ENCODE measurements at regions not wholly inside any gene's neighbourhood (a gene's known extent, or its start where the extent isn't known, plus 50 kb on each side); places are given as distances from the start of the nearest gene placed in this dataset.

DNA sequence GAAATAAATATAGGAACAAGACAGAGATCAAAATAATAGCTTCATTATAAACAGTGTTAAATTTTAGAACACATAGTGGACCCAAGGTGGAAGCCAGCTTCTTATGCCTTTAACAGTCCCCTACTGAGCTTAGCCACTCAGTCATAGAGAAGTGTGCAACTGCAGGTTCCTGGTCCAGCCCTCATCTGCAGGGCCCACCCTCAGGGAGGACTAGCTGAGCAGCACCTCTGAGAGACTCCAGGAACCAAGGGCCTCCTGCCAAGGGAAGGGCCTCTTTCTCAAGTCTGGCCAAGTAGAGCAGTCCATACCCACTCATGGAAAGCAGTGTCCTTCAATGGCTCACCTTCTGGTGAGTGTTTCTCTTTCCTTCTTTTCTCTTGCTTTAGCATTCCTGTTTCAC lies 173.7 kb upstream of the PRPS1L1 start:
- intact Hi-C loops (cut with micrococcal nuclease) (no loop called here), in situ Hi-C loops (cut with MboI; ENCODE audit: low sequenced_read_pairs) (no loop called here), dilution Hi-C loops (cut with HindIII; ENCODE audit: low sequenced_read_pairs, unreplicated experiment) (no loop called here)
- Histone ChIP-seq H2BK20ac (ENCODE audit: low read depth, low read length) (no peak overlapping the region), H2AK9ac (replicated peaks; ENCODE audit: low read depth, low read length, poor library complexity) (no peak overlapping the region), H3K23ac (ENCODE audit: low read depth, low read length) (no peak overlapping the region), H3K9ac (ENCODE audit: low read depth, low read length) (no peak overlapping the region), H3K4me3 (ENCODE audit: insufficient read depth, low read depth, low read length) (no peak overlapping the region), H3K27me3 (ENCODE audit: control insufficient read depth, insufficient read depth, low read length) (no peaks in the 10 kb centered on the region), H2BK5ac (ENCODE audit: low read depth, low read length, poor library complexity, severe bottlenecking) (no peak overlapping the region), H3K79me1 (ENCODE audit: low read depth in 1 of 2, low read length in 2 of 2) (no peaks in the 10 kb centered on the region), H3K4me1 (ENCODE audit: control insufficient read depth, insufficient read depth, low read length) (no peaks in the 10 kb centered on the region), H2BK15ac (ENCODE audit: low read depth, low read length) (no peak overlapping the region), H3K14ac (replicated peaks; ENCODE audit: low read depth, low read length) (no peak overlapping the region), H4K5ac (ENCODE audit: low read depth, low read length) (no peak overlapping the region), H2AK5ac (ENCODE audit: low read depth, low read length) (no peak overlapping the region), H3K56ac (ENCODE audit: extremely low read depth, insufficient read depth, low read length) (no peak overlapping the region), H3K4ac (ENCODE audit: low read depth, low read length) (no peak overlapping the region), H3K9me3 (ENCODE audit: control insufficient read depth, insufficient read depth, low read length) (no peaks in the 10 kb centered on the region), H3K36me3 (ENCODE audit: control insufficient read depth, insufficient read depth, low read length) (no peaks in the 10 kb centered on the region), H4K20me1 (ENCODE audit: insufficient read depth, low read length) (no peaks in the 10 kb centered on the region), H4K8ac (ENCODE audit: low read depth in 2 of 2, low read length in 2 of 2) (no peak overlapping the region), H4K91ac (ENCODE audit: insufficient read depth, low read depth, low read length) (no peak overlapping the region), H2BK120ac (ENCODE audit: low read depth, low read length) (no peak overlapping the region), H3K4me2 (ENCODE audit: low read depth, low read length) (no peak overlapping the region), H3K9me1 (ENCODE audit: insufficient read depth, low read length) (no peaks in the 10 kb centered on the region), H3K27ac (ENCODE audit: insufficient read depth, low read length) (no peak overlapping the region), H2AFZ (replicated peaks; ENCODE audit: low read length, poor library complexity) (no peak overlapping the region), H3K18ac (ENCODE audit: low read depth, low read length) (no peak overlapping the region)
- no TSS peak for BruUV-seq (replicated peaks)
- POLR2A ChIA-PET (ENCODE audit: unreplicated experiment), result interaction anchor here (0.7 kb wide), 1 partner anchor 1840 kb away, joined by 3 read pairs; no protein-coding TSS in a partner anchor
- CTCF ChIA-PET, result no interaction called here
- TF ChIP-seq, protein P1, sequence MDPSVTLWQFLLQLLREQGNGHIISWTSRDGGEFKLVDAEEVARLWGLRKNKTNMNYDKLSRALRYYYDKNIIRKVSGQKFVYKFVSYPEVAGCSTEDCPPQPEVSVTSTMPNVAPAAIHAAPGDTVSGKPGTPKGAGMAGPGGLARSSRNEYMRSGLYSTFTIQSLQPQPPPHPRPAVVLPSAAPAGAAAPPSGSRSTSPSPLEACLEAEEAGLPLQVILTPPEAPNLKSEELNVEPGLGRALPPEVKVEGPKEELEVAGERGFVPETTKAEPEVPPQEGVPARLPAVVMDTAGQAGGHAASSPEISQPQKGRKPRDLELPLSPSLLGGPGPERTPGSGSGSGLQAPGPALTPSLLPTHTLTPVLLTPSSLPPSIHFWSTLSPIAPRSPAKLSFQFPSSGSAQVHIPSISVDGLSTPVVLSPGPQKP (IDR thresholded peaks at IDR 0.05; ENCODE audit: borderline replicate concordance, low read depth, low read length), result no peak
- TF ChIP-seq BHLHE40 (IDR thresholded peaks at IDR 0.05; ENCODE audit: low read depth, low read length) (no peak), MXI1 (IDR thresholded peaks at IDR 0.05; ENCODE audit: borderline replicate concordance, low read depth, low read length) (no peak), RCOR1 (IDR thresholded peaks at IDR 0.05; ENCODE audit: insufficient replicate concordance, low read length) (no peak), RFX5 (IDR thresholded peaks at IDR 0.05; ENCODE audit: low read depth, low read length) (no peak), POLR2A (IDR thresholded peaks at IDR 0.05; ENCODE audit: low read depth, low read length) (no peak), SMC3 (IDR thresholded peaks at IDR 0.05; ENCODE audit: low read depth, low read length) (no peak), CEBPB (IDR thresholded peaks at IDR 0.05; ENCODE audit: low read depth, low read length) (no peak), FOS (IDR thresholded peaks at IDR 0.05; ENCODE audit: low read depth, low read length) (no peak), MAZ (IDR thresholded peaks at IDR 0.05; ENCODE audit: borderline replicate concordance, low read depth, low read length) (no peak), RAD21 (IDR thresholded peaks at IDR 0.05; ENCODE audit: low read length) (no peak), CHD1 (IDR thresholded peaks at IDR 0.05; ENCODE audit: low read depth, low read length) (no peak)
- ATAC-seq (ENCODE audit: low read depth) (no peak), DNase-seq (no peak)

Measured in IMR-90 (cell line).